ENCODE measurements at regions not wholly inside any gene's neighbourhood (a gene's known extent, or its start where the extent isn't known, plus 50 kb on each side); places are given as distances from the start of the nearest gene placed in this dataset.

- TF ChIP-seq POLR2A (IDR thresholded peaks at IDR 0.05; ENCODE audit: low read length) (no peak), GATA1 (IDR thresholded peaks at IDR 0.05; ENCODE audit: low read depth, low read length) (no peak)
Observed at GRCh38 chr1:29811727-29812407, 575.5 kb downstream of the PTPRU start.

All from erythroblast (primary cell).